ENCODE measurements at regions not wholly inside any gene's neighbourhood (a gene's known extent, or its start where the extent isn't known, plus 50 kb on each side); places are given as distances from the start of the nearest gene placed in this dataset.

DNA sequence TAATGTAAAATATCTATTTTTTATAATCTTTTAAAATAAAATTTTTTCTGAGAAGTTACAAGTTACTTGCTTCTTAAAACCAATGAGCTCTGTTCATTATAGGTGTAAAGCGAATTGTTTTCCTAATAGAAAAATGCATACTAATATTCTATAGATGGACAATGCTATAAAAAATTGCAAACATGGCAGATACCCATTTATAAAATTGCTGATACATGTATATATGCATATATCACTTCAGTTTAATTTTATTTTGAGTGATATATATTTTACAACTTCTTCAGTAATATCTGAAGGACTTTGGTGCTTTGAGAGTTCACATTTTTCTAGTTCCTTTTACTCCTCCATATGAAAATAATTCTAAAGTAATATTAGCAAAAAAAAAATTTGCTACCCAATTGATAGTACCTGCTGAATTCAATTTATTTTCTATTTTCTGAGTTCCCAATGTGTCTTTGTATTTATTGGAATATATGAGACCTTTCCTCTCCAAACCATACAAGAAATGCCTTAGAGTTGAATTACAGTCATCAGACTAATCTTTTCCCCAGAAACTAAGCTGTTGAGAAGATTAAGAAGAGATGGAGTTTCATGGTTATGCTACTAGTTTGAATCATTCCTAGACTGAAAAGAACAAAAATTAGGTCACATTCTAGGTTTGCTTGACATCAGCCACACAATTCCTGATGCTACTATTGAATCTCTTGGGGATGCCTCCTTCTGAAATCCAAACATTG is 1937.5 kb upstream of the SEL1L start:
- 78 to 86% methylated on average over 1 of the region's 1 CpG for WGBS, 2 donors
- intact Hi-C loops (cut with DNase I; ENCODE audit: low total_unique reads), result no loop called here
- TF ChIP-seq, protein P1, sequence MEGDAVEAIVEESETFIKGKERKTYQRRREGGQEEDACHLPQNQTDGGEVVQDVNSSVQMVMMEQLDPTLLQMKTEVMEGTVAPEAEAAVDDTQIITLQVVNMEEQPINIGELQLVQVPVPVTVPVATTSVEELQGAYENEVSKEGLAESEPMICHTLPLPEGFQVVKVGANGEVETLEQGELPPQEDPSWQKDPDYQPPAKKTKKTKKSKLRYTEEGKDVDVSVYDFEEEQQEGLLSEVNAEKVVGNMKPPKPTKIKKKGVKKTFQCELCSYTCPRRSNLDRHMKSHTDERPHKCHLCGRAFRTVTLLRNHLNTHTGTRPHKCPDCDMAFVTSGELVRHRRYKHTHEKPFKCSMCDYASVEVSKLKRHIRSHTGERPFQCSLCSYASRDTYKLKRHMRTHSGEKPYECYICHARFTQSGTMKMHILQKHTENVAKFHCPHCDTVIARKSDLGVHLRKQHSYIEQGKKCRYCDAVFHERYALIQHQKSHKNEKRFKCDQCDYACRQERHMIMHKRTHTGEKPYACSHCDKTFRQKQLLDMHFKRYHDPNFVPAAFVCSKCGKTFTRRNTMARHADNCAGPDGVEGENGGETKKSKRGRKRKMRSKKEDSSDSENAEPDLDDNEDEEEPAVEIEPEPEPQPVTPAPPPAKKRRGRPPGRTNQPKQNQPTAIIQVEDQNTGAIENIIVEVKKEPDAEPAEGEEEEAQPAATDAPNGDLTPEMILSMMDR (IDR thresholded peaks at IDR 0.05), result no peak
- TF ChIP-seq POLR2A (IDR thresholded peaks at IDR 0.05), result no peak

DNA sequence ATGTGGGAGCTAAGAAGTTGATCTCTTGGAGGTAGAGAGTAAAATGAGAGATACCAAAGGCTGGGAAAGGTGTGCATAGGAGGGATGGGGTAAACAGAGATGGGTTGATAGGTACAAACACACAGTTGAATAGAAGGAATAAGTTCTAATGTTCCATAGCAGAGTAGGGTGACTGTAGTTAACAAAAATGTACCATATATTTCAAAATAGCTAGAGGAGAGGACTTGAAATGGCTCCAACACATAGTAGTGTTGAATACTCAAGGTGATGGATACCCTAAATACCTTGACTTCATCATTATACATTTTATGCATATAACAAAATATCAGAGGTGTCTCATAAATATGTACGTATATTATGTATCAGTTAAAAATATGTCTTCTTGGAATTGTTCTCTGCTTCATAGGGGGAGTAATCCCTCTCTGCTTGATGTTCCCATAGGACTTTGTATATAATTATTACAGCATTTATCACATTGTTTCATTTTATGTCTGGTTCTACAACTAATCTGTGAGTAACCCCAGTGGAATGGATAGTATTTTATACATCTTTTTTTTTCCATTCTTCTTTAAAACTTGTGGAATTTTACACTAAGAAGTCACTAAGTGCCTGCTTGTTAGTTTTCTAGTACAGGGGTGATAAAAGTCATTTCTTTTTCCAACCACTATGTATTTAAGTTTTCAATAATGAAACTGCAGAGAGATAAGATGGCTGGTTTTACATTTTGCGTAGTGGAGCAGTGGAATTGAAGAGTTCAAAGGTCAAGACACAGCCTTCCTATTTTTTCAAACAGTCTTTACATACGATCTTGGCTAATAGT is 1940.0 kb upstream of the SEL1L start:
- no peak for DNase-seq (ENCODE audit: low spot score in 2 of 2)
- H3K4me3 ChIP-seq (ENCODE audit: low read depth, poor library complexity, severe bottlenecking), result no peak overlapping the region
- intact Hi-C loops (cut with DNase I; ENCODE audit: low total_unique reads), result no loop called here
- TF ChIP-seq, protein P1 (IDR thresholded peaks at IDR 0.05), result no peak
- no peak for TF ChIP-seq POLR2A (IDR thresholded peaks at IDR 0.05)
- 83 to 88% methylated on average over 3 of the region's 3 CpGs for WGBS, 2 donors

More for the DNA sequence above, 1937.5 kb upstream of the SEL1L start:
- no peak overlapping the region for H3K4me3 ChIP-seq (ENCODE audit: low read depth, poor library complexity, severe bottlenecking)
- DNase-seq (ENCODE audit: low spot score in 2 of 2), result no peak

DNA sequence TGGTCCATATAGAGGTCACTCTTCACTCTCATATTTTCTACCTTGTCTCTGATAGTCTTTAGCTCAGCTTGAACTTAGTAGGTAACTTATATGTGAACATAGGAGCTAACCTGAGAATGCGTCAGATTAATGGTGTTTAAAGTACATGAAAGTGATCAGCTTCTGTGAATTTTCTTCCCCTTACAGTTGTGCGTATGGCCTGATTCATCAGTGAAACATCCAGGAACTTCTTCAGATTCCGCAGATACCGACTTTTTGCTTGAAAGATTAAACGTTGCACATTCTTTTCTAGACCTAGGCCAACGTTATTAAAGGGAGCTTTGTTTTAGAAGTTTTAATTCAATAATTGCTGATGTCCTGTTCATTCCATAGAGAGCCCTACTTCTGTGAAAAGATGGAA is 1945.1 kb upstream of the SEL1L start:
- H3K4me3 ChIP-seq (ENCODE audit: low read depth, poor library complexity, severe bottlenecking), result no peak overlapping the region
- intact Hi-C loops (cut with DNase I; ENCODE audit: low total_unique reads), result no loop called here
- no peak for TF ChIP-seq POLR2A (IDR thresholded peaks at IDR 0.05)
- TF ChIP-seq, protein P1 (IDR thresholded peaks at IDR 0.05), result no peak
- no peak for DNase-seq (ENCODE audit: low spot score in 2 of 2)
- 78 to 85% methylated on average over 6 of the region's 6 CpGs for WGBS, 2 donors

DNA sequence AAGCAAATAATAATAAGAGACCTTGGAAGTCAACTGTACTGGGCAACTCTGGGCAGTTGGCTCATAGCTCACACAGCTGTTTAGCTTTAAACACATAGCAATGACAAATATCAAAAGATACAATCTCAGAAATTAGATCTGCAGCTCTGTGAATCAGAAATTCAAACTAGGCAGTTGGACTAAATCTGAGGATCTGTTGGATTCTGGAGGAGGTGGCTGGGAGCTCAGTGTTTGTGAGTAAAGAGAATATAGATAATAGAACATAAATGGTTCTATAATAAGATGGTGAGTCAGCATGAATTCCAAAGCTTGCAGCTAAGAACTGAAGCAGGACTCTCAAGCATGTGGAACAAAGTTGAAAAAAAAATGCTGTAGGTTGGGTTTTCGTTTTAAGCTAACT is 1949.4 kb upstream of the SEL1L start:
- no peak for DNase-seq (ENCODE audit: low spot score in 2 of 2)
- no peak overlapping the region for H3K4me3 ChIP-seq (ENCODE audit: low read depth, poor library complexity, severe bottlenecking)
- intact Hi-C loops (cut with DNase I; ENCODE audit: low total_unique reads), result no loop called here
- no peak for TF ChIP-seq POLR2A (IDR thresholded peaks at IDR 0.05)
- TF ChIP-seq, protein P1 (IDR thresholded peaks at IDR 0.05), result no peak
- 47 to 56% methylated on average over 1 of the region's 1 CpG for WGBS, 2 donors

DNA sequence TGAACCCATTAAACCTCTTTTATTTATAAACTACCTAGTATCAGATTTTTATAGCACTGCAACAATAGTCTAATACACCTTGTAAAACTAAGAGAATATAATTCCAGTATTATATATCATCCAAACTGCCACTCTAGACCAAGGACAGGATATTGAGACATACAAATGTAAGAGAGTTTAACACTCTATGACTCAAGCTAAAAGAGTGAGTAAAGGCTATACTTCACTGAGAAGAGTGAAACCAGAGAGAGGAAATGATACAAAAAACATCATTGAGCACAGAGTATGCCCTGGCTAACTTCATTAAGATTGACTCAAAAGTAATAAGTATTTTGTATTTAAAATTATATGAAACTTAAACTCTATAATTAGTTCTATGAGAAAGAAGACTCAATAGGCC is 1951.9 kb upstream of the SEL1L start:
- no peak for DNase-seq (ENCODE audit: low spot score in 2 of 2)
- no peak for TF ChIP-seq POLR2A (IDR thresholded peaks at IDR 0.05)
- TF ChIP-seq, protein P1 (IDR thresholded peaks at IDR 0.05), result no peak
- H3K4me3 ChIP-seq (ENCODE audit: low read depth, poor library complexity, severe bottlenecking), result no peak overlapping the region

More for the DNA sequence above, 1951.9 kb upstream of the SEL1L start:
- intact Hi-C loops (cut with DNase I; ENCODE audit: low total_unique reads), result no loop called here
